HG03378 (cell line): ENCODE measurements at regions not wholly inside any gene's neighbourhood (a gene's known extent, or its start where the extent isn't known, plus 50 kb on each side); places are given as distances from the start of the nearest gene placed in this dataset.
"Not testable (repeated sequence)": the region's sequence is repeated elsewhere in the genome, so short reads cannot be mapped to it uniquely, and the experiment has no call there.

ENCODE experiments used
- ATAC-seq: cut with Tn5 transposase; IDR thresholded peaks from one replicate; pipeline ENCODE4 v1.9.1; 2021; ENCODE audit warnings: mild to moderate bottlenecking, moderate library complexity; ENCODE audit not compliant: unreplicated experiment

GRCh38 chr2:145555360-145555759, 1035.4 kb upstream of the ZEB2 start:
- no peak for ATAC-seq

- ATAC-seq = no peak
Measured at GRCh38 chr2:145551686-145552085, 1031.8 kb upstream of the ZEB2 start.

GRCh38 chr2:145548479-145548878, 1028.6 kb upstream of the ZEB2 start:
- ATAC-seq = no peak

DNA sequence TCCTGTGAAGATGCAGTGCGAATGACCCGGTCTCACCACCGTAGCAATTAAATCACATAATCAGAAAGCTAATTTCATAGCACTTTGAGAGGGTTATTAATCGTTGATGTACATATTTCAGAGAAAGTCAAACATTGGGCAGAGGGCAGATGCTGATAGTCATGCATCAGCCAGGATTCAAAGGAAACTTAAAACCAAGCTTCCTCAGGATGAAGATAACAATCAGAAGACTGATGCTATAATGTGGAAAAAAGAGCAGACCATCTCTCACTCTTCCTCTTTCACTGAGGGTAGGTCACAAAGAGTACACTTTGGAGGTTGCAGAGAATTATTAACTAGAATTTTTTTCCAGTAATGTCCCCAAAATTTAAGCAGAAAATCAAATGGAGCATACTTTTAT, 1027.7 kb upstream of the ZEB2 start:
- ATAC-seq = no peak

GRCh38 chr2:145546091-145546490, 1026.2 kb upstream of the ZEB2 start:
- ATAC-seq = no peak

DNA sequence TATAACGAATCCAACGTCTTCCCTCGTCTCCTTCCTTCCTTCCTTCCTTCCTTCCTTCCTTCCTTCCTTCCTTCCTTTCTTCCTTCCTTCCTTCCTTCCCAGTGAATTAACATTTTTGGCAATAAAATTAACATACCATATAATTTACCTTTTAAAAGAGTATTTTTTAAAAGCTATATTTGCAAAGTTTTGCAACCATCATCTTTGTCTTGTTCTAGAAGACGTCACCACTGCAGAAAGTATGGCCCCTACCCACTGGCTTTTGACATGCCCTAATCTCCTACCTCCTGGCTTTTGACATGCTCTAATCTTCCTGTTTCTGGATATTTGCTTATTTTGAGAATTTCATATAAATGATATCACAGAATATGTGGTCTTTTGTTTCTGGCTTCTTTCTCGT, 1023.9 kb upstream of the ZEB2 start:
- no peak for ATAC-seq

- no peak for ATAC-seq
Measured at GRCh38 chr2:145543155-145543554, 1023.2 kb upstream of the ZEB2 start.

DNA sequence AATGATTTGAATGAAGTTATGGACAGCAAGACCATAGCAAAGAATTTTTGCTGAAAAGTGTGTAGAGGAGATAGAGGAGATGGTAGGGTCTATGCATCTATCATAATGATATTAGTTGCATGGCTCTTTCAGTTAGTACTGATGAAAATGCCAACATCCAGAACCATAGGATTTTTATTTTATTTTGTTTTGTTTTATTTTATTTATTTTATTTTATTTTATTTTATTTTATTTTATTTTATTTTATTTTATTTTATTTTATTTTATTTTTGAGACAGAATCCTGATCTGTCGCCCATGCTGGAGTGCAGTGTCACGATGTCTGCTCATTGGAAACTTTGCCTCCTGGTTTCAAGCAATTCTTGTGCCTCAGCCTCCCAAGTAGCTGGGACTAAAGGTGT, 1021.1 kb upstream of the ZEB2 start:
- ATAC-seq = no peak

DNA sequence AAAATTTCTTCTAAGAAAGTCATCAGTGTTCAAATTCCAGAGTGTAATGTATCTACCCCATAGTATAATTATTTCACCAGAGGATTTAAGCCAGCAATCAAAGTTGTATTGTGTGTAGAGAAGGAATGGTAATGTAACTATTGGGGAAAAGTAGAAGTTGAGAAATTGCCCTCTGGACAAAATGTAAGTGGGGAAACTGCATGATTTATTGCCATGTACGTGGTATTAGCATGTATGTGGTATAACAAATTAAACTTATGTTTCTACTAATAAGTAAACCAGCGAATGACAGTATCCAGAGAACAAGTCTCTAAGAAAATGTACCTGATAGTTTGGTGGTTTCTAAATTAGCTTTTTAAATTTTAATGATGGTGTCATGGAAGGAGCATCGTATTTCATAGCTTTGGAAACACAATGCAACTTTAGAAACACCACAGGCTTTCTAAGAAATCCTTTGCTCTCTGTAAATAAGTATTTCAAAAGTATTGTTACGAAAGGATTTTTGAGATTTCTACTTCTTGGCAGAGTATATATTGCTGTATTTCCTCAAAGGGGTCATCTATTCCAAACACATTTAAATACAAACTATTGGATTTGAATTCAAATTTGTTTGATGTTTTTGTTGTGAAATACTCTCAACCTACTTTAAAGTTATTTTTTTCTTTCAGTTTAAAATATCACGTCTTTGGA, 1018.9 kb upstream of the ZEB2 start:
- no peak for ATAC-seq

- ATAC-seq = no peak
Measured at GRCh38 chr2:145530653-145531052, 1010.7 kb upstream of the ZEB2 start.

DNA sequence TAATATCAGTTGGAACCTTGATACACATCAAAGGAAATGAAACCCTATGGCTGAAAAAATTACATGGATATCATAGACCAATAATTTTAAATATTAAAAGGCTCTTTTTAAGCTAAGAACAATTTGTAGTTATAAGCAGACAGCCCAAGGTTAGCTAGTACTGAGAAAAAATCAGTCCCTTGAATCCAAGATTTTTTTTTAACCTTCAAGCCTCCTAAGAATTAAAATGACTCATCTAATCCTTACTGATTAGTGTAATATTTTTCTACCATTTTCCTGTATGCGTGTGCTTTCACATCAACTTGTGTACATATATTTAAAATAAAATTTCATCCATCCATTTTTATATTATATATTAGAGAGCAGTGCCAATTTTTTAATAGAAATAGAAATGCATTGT, 1004.9 kb upstream of the ZEB2 start:
- ATAC-seq = no peak

- ATAC-seq = no peak
Measured at GRCh38 chr2:145524303-145524702, 1004.4 kb upstream of the ZEB2 start.

- ATAC-seq = not testable (repeated sequence)
Measured at GRCh38 chr2:145519254-145519653, 999.3 kb upstream of the ZEB2 start.

GRCh38 chr2:145511946-145512345, 992.0 kb upstream of the ZEB2 start:
- no peak for ATAC-seq

DNA sequence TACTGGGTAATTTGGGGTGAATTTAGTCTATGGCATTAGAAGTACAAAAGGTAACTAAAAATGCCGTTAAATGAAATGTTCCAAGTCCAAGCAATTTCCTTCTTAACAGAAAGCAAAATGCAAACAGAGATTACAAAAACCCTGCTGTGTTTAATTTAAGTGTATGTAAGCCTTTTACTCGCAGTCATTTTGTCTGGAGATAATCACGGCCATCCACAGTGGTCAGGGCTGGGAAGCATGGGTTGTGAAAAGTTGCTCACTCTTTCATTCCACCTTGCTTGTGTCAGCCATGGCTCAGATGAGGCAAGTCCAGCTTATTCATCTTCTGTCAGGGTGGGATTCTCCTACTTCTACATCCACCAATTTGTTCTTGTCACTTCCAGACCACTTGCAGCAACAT, 983.6 kb upstream of the ZEB2 start:
- no peak for ATAC-seq

DNA sequence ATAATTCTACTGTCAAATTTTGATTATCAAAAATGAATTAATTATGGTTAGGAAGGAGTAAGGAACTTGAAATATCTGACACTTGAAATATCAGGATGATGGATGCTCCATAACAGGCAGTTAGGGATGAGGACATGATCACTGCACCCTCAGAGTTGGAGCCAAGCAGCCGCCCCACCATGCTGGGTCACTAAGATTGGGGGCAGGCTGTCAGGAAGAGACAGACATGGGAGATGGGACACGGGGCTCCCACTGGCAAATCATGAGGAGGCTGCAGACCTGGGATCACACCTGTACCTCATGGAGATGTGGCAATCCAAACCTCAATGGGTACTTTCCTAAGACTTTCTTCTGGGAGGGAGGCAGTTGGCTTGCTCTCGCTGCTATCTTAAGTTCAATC, 982.0 kb upstream of the ZEB2 start:
- ATAC-seq = no peak

DNA sequence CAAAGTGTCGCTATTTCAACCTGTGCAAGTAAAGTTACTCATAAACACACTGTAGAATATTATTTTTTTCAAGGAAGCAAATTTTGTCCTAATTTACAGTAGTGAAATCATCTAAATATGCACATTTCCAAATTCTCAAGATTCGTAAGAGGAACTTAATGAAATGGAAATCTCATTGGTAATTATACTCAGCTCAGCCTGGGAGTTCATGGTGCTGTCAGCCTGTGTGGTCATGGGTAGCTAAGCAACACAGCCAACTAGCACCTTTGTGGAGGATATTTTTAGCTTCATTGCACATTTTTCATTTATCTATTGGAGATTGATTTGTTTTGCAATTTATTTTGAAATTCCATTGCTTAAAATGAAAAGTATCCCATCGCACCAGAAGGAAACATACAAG, 975.7 kb upstream of the ZEB2 start:
- no peak for ATAC-seq

GRCh38 chr2:145494441-145494840, 974.5 kb upstream of the ZEB2 start:
- ATAC-seq = no peak

GRCh38 chr2:145488571-145488970, 968.7 kb upstream of the ZEB2 start:
- ATAC-seq = no peak

DNA sequence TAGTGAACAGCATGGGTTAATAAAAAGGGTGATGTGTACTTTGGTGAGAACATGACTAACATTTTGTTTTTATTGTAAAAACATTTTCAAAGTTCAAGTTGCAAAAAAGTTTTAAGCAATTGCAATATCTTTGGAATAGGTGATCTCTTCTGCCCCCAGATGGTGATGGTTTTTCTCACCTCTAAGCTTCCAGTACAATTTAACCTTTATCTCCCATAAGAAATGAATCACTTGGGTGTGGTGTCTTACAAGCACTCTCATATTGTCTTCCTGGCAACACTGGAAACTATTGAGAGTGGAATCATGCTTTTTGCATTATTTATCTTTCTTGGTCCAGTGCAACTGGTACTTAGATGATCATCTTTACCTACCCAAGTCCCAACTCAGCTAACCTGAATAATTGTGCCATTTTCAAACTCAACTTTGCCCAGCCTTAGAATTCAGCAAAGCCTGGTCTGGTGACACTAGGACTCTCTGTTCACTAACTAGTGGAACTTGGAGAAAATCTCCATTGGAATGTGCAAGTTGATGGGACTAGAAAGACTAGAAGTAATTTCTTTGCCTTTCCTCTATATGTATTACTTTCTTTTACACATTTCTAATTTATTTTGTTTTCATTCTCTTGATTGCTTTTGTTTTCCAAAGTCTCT, 964.7 kb upstream of the ZEB2 start:
- ATAC-seq = no peak

GRCh38 chr2:145483854-145484253, 963.9 kb upstream of the ZEB2 start:
- ATAC-seq = no peak

DNA sequence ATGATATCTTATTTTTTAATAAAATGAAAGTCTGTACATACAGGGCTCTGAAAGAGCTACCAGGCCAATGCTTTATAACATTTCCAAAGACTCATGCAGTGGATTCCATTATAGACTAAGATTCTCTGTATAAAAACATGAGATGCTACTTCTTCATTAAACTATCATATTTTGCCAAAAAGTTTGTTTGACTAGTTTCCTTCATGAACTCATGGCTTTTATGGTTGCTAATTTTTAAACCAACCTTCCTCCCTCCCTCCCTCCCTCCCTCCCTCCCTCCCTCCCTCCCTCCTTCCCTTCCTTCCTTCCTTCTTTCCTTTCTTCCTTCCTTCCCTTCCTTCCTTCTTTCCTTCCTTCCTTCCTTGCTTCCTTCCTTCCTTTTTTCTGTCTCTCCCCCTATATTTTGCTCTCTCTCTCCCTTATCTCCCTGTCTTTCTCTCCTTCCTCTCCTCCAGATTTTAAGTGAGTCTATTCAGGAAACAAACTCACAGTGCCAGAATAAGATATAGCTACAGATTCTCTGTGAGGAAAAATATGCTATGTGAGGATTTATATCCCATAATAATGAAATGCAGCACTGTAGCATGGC, 961.5 kb upstream of the ZEB2 start:
- no peak for ATAC-seq
